Natural killer cell (primary cell): ENCODE measurements at regions not wholly inside any gene's neighbourhood (a gene's known extent, or its start where the extent isn't known, plus 50 kb on each side); places are given as distances from the start of the nearest gene placed in this dataset.

Experiments
- ATAC-seq, 3 donors: fragments of 150-1000 bp in 2 of 3; fragments of 200-7000 bp in 1 of 3; cut with Tn5 transposase; 1 replicate in 1 of 3; 2 replicates in 2 of 3; pipeline ENCODE4 v1.10.0; 2021; ENCODE audit warnings: mild to moderate bottlenecking in 2 of 3, moderate library complexity in 2 of 3
- DNase-seq, 2 donors: peaks; one replicate each; pipeline versions ENCODE4 v3.0.0 to v3.0.0-alpha.2; 2013 to 2021; ENCODE audit warnings: mixed read lengths in 1 of 2
- H3K27ac ChIP-seq: one replicate; pipeline ENCODE4 v1.5.1; 2013; ENCODE audit warnings: mild to moderate bottlenecking, low read length
- H3K27me3 ChIP-seq: one replicate; pipeline ENCODE4 v1.6.1; 2013; ENCODE audit warnings: low read length; ENCODE audit not compliant: control insufficient read depth, insufficient read depth
- H3K36me3 ChIP-seq: one replicate; pipeline ENCODE4 v1.6.1; 2013; ENCODE audit warnings: low read length; ENCODE audit not compliant: control insufficient read depth, insufficient read depth
- H3K4me1 ChIP-seq: one replicate; pipeline ENCODE4 v1.6.1; 2013; ENCODE audit warnings: low read length; ENCODE audit not compliant: control insufficient read depth, insufficient read depth
- H3K4me3 ChIP-seq: one replicate; pipeline ENCODE4 v1.5.1; 2013; ENCODE audit warnings: low read length
- H3K9me3 ChIP-seq: one replicate; pipeline ENCODE4 v1.6.1; 2013; ENCODE audit warnings: low read length; ENCODE audit not compliant: control insufficient read depth, insufficient read depth
- H3K27ac Mint-ChIP-seq, 2 donors: one replicate each; pipeline ENCODE4 v1.8.0; 2022; ENCODE audit warnings: mild to moderate bottlenecking in 2 of 2, mixed read lengths in 2 of 2, moderate library complexity in 1 of 2
- H3K27me3 Mint-ChIP-seq, 2 donors: one replicate each; pipeline ENCODE4 v1.8.0; 2022; ENCODE audit warnings: low read depth in 2 of 2, mixed read lengths in 2 of 2
- H3K36me3 Mint-ChIP-seq: one replicate; pipeline ENCODE4 v1.8.0; 2022; ENCODE audit warnings: mixed read lengths
- H3K4me1 Mint-ChIP-seq, 2 donors: one replicate each; pipeline ENCODE4 v1.8.0; 2022; ENCODE audit warnings: mixed read lengths in 2 of 2
- H3K4me3 Mint-ChIP-seq: one replicate; pipeline ENCODE4 v1.8.0; 2022; ENCODE audit warnings: mild to moderate bottlenecking, moderate library complexity, mixed read lengths
- H3K9me3 Mint-ChIP-seq, 2 donors: one replicate each; pipeline ENCODE4 v1.8.0; 2022; ENCODE audit warnings: mixed read lengths in 2 of 2
- CTCF ChIP-seq: fragments of 200-600 bp; IDR thresholded peaks from one replicate; pipeline ENCODE4 v1.8.0; 2022; ENCODE audit warnings: antibody characterized with exemption
- WGBS: methylation state at CpG from one replicate; pipeline ENCODE4 v1.1.7; 2013; ENCODE audit warnings: missing lambda C conversion rate; ENCODE audit not compliant: insufficient coverage; 5-methylcytosine and 5-hydroxymethylcytosine counted together
- intact Hi-C: fragments of 100-400 bp; cut with micrococcal nuclease; formaldehyde crosslinking; loops from one replicate; pipeline ENCODE4 v1.14.2; 2022

- H3K4me3 Mint-ChIP-seq, result no peak overlapping the region
- H3K4me3 ChIP-seq, result no peak overlapping the region
- no peaks in the 10 kb centered on the region for H3K27me3 ChIP-seq
- DNase-seq (no peak), ATAC-seq (no peak)
- peaks cover 0 to 14% of the 10 kb centered on the region in 2 donors for H3K4me1 Mint-ChIP-seq
- no peak for TF ChIP-seq CTCF
- intact Hi-C loops, result no loop called here
- no peaks in the 10 kb centered on the region for H3K4me1 ChIP-seq
- WGBS, result 92% methylated on average over 5 of the region's 5 CpGs
- no peaks in the 10 kb centered on the region for H3K36me3 Mint-ChIP-seq
- no peak overlapping the region for H3K27ac Mint-ChIP-seq
- H3K27ac ChIP-seq, result no peak overlapping the region
- no peaks in the 10 kb centered on the region for H3K36me3 ChIP-seq
- H3K27me3 Mint-ChIP-seq, result peaks cover 3 to 17% of the 10 kb centered on the region in 2 donors
- H3K9me3 Mint-ChIP-seq, result no peaks in the 10 kb centered on the region
- no peaks in the 10 kb centered on the region for H3K9me3 ChIP-seq
Observed at GRCh38 chr12:107447336-107447735, 238.3 kb upstream of the PWP1 start.

DNA sequence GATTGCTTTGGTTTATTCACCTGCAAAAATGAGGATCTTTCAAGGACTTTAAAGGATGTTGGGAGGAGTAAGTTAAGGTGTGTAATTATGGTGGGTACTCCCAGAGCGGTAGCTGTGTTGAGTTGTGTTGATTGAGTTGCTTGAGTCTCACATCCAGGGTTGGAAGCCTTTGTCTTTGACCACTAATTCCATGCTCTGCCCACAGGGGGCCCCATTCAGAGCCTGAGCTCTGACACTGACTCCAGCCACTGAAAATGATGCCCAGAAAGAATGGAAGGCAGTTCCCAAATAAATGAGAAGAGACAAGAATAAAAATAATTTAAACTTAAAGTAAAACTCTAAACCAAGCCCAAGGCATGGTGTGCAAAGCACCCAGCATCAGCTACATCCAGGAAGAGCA is 237.4 kb upstream of the PWP1 start:
- no peaks in the 10 kb centered on the region for H3K36me3 Mint-ChIP-seq
- peaks cover 0 to 11% of the 10 kb centered on the region in 2 donors for H3K4me1 Mint-ChIP-seq
- no peak overlapping the region for H3K4me3 ChIP-seq
- H3K27ac ChIP-seq, result no peak overlapping the region
- intact Hi-C loops, result no loop called here
- no peak overlapping the region for H3K4me3 Mint-ChIP-seq
- ATAC-seq (no peak), DNase-seq (no peak)
- H3K9me3 ChIP-seq, result no peaks in the 10 kb centered on the region
- no peak overlapping the region for H3K27ac Mint-ChIP-seq
- no peaks in the 10 kb centered on the region for H3K27me3 ChIP-seq
- H3K9me3 Mint-ChIP-seq, result no peaks in the 10 kb centered on the region
- no peaks in the 10 kb centered on the region for H3K4me1 ChIP-seq
- TF ChIP-seq CTCF, result no peak
- 100% methylated on average over 1 of the region's 1 CpG for WGBS
- H3K36me3 ChIP-seq, result no peaks in the 10 kb centered on the region
- H3K27me3 Mint-ChIP-seq, result peaks cover 3 to 17% of the 10 kb centered on the region in 2 donors

DNA sequence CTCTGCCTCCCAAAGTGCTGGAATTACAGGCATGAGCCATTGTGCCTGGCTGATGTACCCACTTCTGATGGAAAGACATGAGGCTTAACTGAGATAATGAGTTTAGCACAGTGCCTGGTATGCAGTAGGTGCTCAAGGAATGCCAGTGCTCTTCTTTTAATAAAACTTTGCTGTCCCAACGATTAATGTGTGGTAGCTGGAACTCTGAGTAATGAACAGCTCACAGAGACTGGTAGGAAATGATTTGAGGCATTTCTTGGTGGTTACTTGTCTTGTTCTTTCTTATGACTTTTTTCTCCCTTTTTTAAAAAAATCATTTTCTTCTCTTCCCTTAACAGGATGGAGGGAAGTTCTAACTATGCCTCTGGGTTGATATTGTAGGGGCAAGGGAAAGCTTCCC is 235.7 kb upstream of the PWP1 start:
- Histone ChIP-seq H3K36me3 (no peaks in the 10 kb centered on the region), H3K27me3 (no peaks in the 10 kb centered on the region), H3K27ac (no peak overlapping the region), H3K4me3 (no peak overlapping the region), H3K4me1 (no peaks in the 10 kb centered on the region), H3K9me3 (no peaks in the 10 kb centered on the region)
- no peak for DNase-seq
- no peak for ATAC-seq
- 100% methylated on average over 1 of the region's 1 CpG for WGBS
- H3K9me3 Mint-ChIP-seq, result no peaks in the 10 kb centered on the region
- TF ChIP-seq CTCF, result no peak
- H3K27ac Mint-ChIP-seq, result no peak overlapping the region
- intact Hi-C loops, result no loop called here
- H3K4me3 Mint-ChIP-seq, result no peak overlapping the region
- H3K27me3 Mint-ChIP-seq, result peaks cover 3 to 17% of the 10 kb centered on the region in 2 donors
- no peaks in the 10 kb centered on the region for H3K4me1 Mint-ChIP-seq
- H3K36me3 Mint-ChIP-seq, result no peaks in the 10 kb centered on the region

DNA sequence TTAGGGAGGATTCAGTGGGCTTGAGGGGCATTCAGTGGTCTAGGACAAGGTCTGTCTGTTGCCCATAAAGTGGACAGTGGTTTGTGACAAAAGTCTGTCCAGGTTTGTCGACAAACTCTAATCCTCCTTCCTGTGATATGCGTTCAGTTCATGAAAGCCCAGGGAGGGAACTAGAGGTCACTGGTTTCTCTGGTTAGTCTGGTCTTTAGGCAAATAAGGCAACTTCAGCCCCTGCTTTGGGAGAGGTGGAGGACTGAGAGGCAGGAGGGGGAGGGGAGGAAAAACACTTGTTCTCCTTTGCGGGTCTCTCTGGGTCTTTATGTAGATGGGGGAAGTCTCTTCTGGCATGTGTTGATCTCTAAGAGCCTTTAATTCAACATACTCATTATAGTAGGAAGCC is 235.1 kb upstream of the PWP1 start:
- H3K4me3 Mint-ChIP-seq, result no peak overlapping the region
- DNase-seq, result no peak
- no peak overlapping the region for H3K27ac ChIP-seq
- no peak for ATAC-seq
- H3K9me3 ChIP-seq, result no peaks in the 10 kb centered on the region
- no peaks in the 10 kb centered on the region for H3K27me3 ChIP-seq
- H3K27ac Mint-ChIP-seq, result no peak overlapping the region
- no peaks in the 10 kb centered on the region for H3K4me1 ChIP-seq
- TF ChIP-seq CTCF, result no peak
- no peaks in the 10 kb centered on the region for H3K36me3 Mint-ChIP-seq
- peaks cover 3 to 17% of the 10 kb centered on the region in 2 donors for H3K27me3 Mint-ChIP-seq
- H3K4me1 Mint-ChIP-seq, result peaks cover 0 to 6% of the 10 kb centered on the region in 2 donors
- H3K36me3 ChIP-seq, result no peaks in the 10 kb centered on the region
- intact Hi-C loops, result no loop called here
- no peak overlapping the region for H3K4me3 ChIP-seq
- 87% methylated on average over 2 of the region's 3 CpGs for WGBS
- H3K9me3 Mint-ChIP-seq, result no peaks in the 10 kb centered on the region
